Keratinocyte (primary cell): ENCODE measurements at regions not wholly inside any gene's neighbourhood (a gene's known extent, or its start where the extent isn't known, plus 50 kb on each side); places are given as distances from the start of the nearest gene placed in this dataset.

Source experiments
- DNase-seq: peaks from one replicate; pipeline ENCODE4 v3.0.0-alpha.2; 2011; ENCODE audit warnings: low read depth, missing footprints, low spot score
- FAIRE-seq: peaks from 2 replicates; lab custom pipeline; 2011; peaks lifted over from hg19 to GRCh38; lab: Jason Lieb, UNC
- H2AFZ ChIP-seq: 2 replicates; pipeline ENCODE4 v1.6.0; 2012; ENCODE audit warnings: low read length, control low read depth, inconsistent platforms; ENCODE audit not compliant: control insufficient read depth
- H3K27ac ChIP-seq: 2 replicates; pipeline ENCODE4 v1.5.1; 2011; ENCODE audit warnings: low read length; ENCODE audit not compliant: control insufficient read depth, insufficient read depth
- H3K27me3 ChIP-seq: 3 replicates; pipeline ENCODE4 v1.6.0; 2011; ENCODE audit warnings: low read length; ENCODE audit not compliant: control insufficient read depth, insufficient read depth; ENCODE audit errors: extremely low read depth
- H3K36me3 ChIP-seq, 2 experiments: 2 replicates in 1 of 2; 3 replicates in 1 of 2; pipeline ENCODE4 v1.5.1; 2011; ENCODE audit warnings: low read length in 2 of 2, mild to moderate bottlenecking in 1 of 2; ENCODE audit not compliant: control insufficient read depth in 2 of 2, insufficient read depth in 2 of 2; ENCODE audit errors: extremely low read depth in 1 of 2
- H3K4me1 ChIP-seq: 3 replicates; pipeline ENCODE4 v1.5.1; 2011; ENCODE audit warnings: low read length; ENCODE audit not compliant: control insufficient read depth, insufficient read depth; ENCODE audit errors: extremely low read depth
- H3K4me2 ChIP-seq: 3 replicates; pipeline ENCODE4 v1.6.0; 2011; ENCODE audit warnings: low read depth, low read length; ENCODE audit not compliant: control insufficient read depth, insufficient read depth; ENCODE audit errors: extremely low read depth
- H3K4me3 ChIP-seq, 3 experiments: fragments of 200-600 bp in 1 of 3; sonication (generic) in 1 of 3; 2 replicates in 2 of 3; 3 replicates in 1 of 3; pipeline ENCODE4 v1.5.1; 2011 to 2016; ENCODE audit warnings: low read length in 3 of 3, mild to moderate bottlenecking in 3 of 3, control low read depth in 2 of 3, inconsistent platforms in 1 of 3, low read depth in 1 of 3, mixed read lengths in 1 of 3, mixed run types in 1 of 3, moderate library complexity in 1 of 3; ENCODE audit not compliant: control insufficient read depth in 2 of 3, insufficient read depth in 2 of 3; ENCODE audit errors: extremely low read depth in 1 of 3
- H3K79me2 ChIP-seq: 2 replicates; pipeline ENCODE4 v1.6.0; 2012; ENCODE audit warnings: low read length; ENCODE audit not compliant: control insufficient read depth, insufficient read depth
- H3K9ac ChIP-seq: 3 replicates; pipeline ENCODE4 v1.6.0; 2011; ENCODE audit warnings: low read length; ENCODE audit not compliant: control insufficient read depth, insufficient read depth; ENCODE audit errors: extremely low read depth
- H3K9me1 ChIP-seq: 3 replicates; pipeline ENCODE4 v1.6.0; 2011; ENCODE audit warnings: low read length; ENCODE audit not compliant: control insufficient read depth, insufficient read depth; ENCODE audit errors: extremely low read depth
- H3K9me3 ChIP-seq: 2 replicates; pipeline ENCODE4 v1.5.1; 2012; ENCODE audit warnings: low read depth, low read length; ENCODE audit not compliant: control insufficient read depth
- H4K20me1 ChIP-seq: 3 replicates; pipeline ENCODE4 v1.6.0; 2011; ENCODE audit warnings: low read length; ENCODE audit not compliant: control insufficient read depth, insufficient read depth; ENCODE audit errors: extremely low read depth
- CTCF ChIP-seq, 3 experiments: IDR thresholded peaks in 1 of 3; conservative IDR thresholded peaks in 1 of 3; optimal IDR thresholded peaks in 1 of 3; 2 replicates in 2 of 3; 3 replicates in 1 of 3; pipeline versions ENCODE3 to v1.5.1; 2011; ENCODE audit warnings: low read length in 3 of 3, mild to moderate bottlenecking in 3 of 3, moderate library complexity in 2 of 3, control low read depth in 1 of 3, inconsistent platforms in 1 of 3; ENCODE audit not compliant: insufficient read depth in 2 of 3; ENCODE audit errors: extremely low read depth in 1 of 3
- EZH2 ChIP-seq: IDR thresholded peaks from one replicate; pipeline ENCODE4 v1.6.1; 2012; ENCODE audit warnings: inconsistent platforms, mild to moderate bottlenecking, low read length, moderate library complexity
- dilution Hi-C: fragments of 300-500 bp; cut with MboI; formaldehyde crosslinking; loops from one replicate; pipeline ENCODE4 v1.7.0; 2020; ENCODE audit warnings: low sequenced_read_pairs; ENCODE audit not compliant: extremely low pct_ligation_motif_present

GRCh38 chr13:61954092-61954491 lies 538.4 kb upstream of the PCDH20 start:
- dilution Hi-C loops = no loop called here
- DNase-seq = no peak
- Histone ChIP-seq H3K4me3 (no peak overlapping the region), H3K79me2 (no peaks in the 10 kb centered on the region), H3K27ac (no peak overlapping the region), H3K4me1 (no peaks in the 10 kb centered on the region), H3K4me2 (no peak overlapping the region), H3K9me3 (no peaks in the 10 kb centered on the region), H3K9me1 (no peaks in the 10 kb centered on the region), H3K36me3 (no peaks in the 10 kb centered on the region), H3K27me3 (no peaks in the 10 kb centered on the region), H4K20me1 (no peaks in the 10 kb centered on the region), H3K9ac (no peak overlapping the region), H2AFZ (no peak overlapping the region)
- no peak for FAIRE-seq
- peak in 1 of 3 experiments; percentile 5 for TF ChIP-seq CTCF (optimal IDR thresholded peaks at IDR 0.05 in 1 of 3, IDR thresholded peaks at IDR 0.05 in 1 of 3, conservative IDR thresholded peaks at IDR 0.05 in 1 of 3; ENCODE audit: extremely low read depth in 1 of 3, insufficient read depth in 2 of 3, low read length in 3 of 3)
- TF ChIP-seq EZH2 = no peak

- no peaks in the 10 kb centered on the region for H3K27me3 ChIP-seq
- dilution Hi-C loops = no loop called here
- DNase-seq (no peak), FAIRE-seq (no peak)
- no peaks in the 10 kb centered on the region for H3K36me3 ChIP-seq
- H3K27ac ChIP-seq = no peak overlapping the region
- no peaks in the 10 kb centered on the region for H4K20me1 ChIP-seq
- H3K4me1 ChIP-seq = no peaks in the 10 kb centered on the region
- H3K9ac ChIP-seq = no peak overlapping the region
- H3K4me3 ChIP-seq = no peak overlapping the region
- H3K4me2 ChIP-seq = no peak overlapping the region
- no peaks in the 10 kb centered on the region for H3K9me3 ChIP-seq
- no peak overlapping the region for H2AFZ ChIP-seq
- H3K79me2 ChIP-seq = no peaks in the 10 kb centered on the region
- no peaks in the 10 kb centered on the region for H3K9me1 ChIP-seq
- TF ChIP-seq CTCF (optimal IDR thresholded peaks at IDR 0.05 in 1 of 3, IDR thresholded peaks at IDR 0.05 in 1 of 3, conservative IDR thresholded peaks at IDR 0.05 in 1 of 3; ENCODE audit: extremely low read depth in 1 of 3, insufficient read depth in 2 of 3, low read length in 3 of 3) = no peak
- no peak for TF ChIP-seq EZH2
These were observed 535.2 kb upstream of the PCDH20 start for GRCh38 chr13:61950828-61951227.
